Adrenal gland (tissue), 5 donors: ENCODE measurements at regions not wholly inside any gene's neighbourhood (a gene's known extent, or its start where the extent isn't known, plus 50 kb on each side); places are given as distances from the start of the nearest gene placed in this dataset.

ENCODE experiments used
- CTCF ChIP-seq, 6 experiments: fragments of 450-650 bp in 4 of 6; fragments of 200-600 bp in 2 of 6; sonication (generic) in 1 of 6; IDR thresholded peaks; 1 replicate in 5 of 6; 2 replicates in 1 of 6; pipeline versions ENCODE4 v1.5.1 to v1.8.0; 2016 to 2021; ENCODE audit warnings: antibody characterized with exemption in 6 of 6, mild to moderate bottlenecking in 2 of 6, moderate library complexity in 1 of 6
- POLR2A ChIP-seq, 2 donors: fragments of 450-650 bp; IDR thresholded peaks; one replicate each; pipeline ENCODE4 v1.6.1; 2017; ENCODE audit warnings: antibody characterized with exemption in 2 of 2, mild to moderate bottlenecking in 2 of 2, moderate library complexity in 1 of 2
- donor health status: DM: no; HTN: no; CAD: no.

GRCh38 chr11:127709960-127710359 lies 709.4 kb upstream of the KIRREL3 start:
- TF ChIP-seq CTCF (IDR thresholded peaks at IDR 0.05) (no peak), POLR2A (IDR thresholded peaks at IDR 0.05) (no peak)
